ENCODE measurements at regions not wholly inside any gene's neighbourhood (a gene's known extent, or its start where the extent isn't known, plus 50 kb on each side); places are given as distances from the start of the nearest gene placed in this dataset.
"Not testable (repeated sequence)": the region's sequence is repeated elsewhere in the genome, so short reads cannot be mapped to it uniquely, and the experiment has no call there.

DNA sequence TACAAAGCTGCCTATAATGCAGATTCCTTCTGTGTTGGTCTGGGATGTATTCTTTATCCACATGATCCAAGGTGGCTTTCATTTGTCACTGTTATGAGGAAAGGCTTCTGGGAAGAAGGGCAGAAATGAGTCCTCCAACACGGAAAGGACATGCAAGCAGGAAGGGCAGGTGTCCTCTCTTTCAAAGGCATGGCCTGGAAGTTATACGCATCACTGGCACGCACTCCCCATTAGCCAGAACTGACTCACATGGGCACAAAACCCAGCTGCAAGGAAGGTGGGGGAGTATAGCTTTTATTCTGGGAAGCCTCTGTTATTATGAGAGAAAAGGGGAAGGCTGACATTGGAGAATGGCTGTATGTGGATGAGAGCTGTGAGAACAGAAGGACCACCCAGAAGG lies 141.3 kb upstream of the ZNF618 start:
- Histone ChIP-seq H3K9me3 (peaks cover 0 to 23% (median 15%) of the 10 kb centered on the region in 8 donors), H3K4me3 (no peak overlapping the region), H3K27ac (no peak overlapping the region), H3K36me3 (no peaks in the 10 kb centered on the region), H3K27me3 (replicated peaks in 1 of 7) (no peaks in the 10 kb centered on the region), H3K4me1 (peaks cover 0 to 4% (median 0%) of the 10 kb centered on the region in 6 donors)
- TF ChIP-seq, protein P1, sequence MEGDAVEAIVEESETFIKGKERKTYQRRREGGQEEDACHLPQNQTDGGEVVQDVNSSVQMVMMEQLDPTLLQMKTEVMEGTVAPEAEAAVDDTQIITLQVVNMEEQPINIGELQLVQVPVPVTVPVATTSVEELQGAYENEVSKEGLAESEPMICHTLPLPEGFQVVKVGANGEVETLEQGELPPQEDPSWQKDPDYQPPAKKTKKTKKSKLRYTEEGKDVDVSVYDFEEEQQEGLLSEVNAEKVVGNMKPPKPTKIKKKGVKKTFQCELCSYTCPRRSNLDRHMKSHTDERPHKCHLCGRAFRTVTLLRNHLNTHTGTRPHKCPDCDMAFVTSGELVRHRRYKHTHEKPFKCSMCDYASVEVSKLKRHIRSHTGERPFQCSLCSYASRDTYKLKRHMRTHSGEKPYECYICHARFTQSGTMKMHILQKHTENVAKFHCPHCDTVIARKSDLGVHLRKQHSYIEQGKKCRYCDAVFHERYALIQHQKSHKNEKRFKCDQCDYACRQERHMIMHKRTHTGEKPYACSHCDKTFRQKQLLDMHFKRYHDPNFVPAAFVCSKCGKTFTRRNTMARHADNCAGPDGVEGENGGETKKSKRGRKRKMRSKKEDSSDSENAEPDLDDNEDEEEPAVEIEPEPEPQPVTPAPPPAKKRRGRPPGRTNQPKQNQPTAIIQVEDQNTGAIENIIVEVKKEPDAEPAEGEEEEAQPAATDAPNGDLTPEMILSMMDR (IDR thresholded peaks at IDR 0.05 in 8 of 11, conservative IDR thresholded peaks at IDR 0.05 in 3 of 11): no peak
- no peak for TF ChIP-seq POLR2AphosphoS5 (IDR thresholded peaks at IDR 0.05)
- no peak for TF ChIP-seq POLR2A (IDR thresholded peaks at IDR 0.05)
- WGBS, 5 donors: 78 to 93% (median 87%) methylated on average over 3 of the region's 3 CpGs
- DNase-seq: no peak
- intact Hi-C loops (cut with DNase I; ENCODE audit: low total_unique reads): no loop called here

DNA sequence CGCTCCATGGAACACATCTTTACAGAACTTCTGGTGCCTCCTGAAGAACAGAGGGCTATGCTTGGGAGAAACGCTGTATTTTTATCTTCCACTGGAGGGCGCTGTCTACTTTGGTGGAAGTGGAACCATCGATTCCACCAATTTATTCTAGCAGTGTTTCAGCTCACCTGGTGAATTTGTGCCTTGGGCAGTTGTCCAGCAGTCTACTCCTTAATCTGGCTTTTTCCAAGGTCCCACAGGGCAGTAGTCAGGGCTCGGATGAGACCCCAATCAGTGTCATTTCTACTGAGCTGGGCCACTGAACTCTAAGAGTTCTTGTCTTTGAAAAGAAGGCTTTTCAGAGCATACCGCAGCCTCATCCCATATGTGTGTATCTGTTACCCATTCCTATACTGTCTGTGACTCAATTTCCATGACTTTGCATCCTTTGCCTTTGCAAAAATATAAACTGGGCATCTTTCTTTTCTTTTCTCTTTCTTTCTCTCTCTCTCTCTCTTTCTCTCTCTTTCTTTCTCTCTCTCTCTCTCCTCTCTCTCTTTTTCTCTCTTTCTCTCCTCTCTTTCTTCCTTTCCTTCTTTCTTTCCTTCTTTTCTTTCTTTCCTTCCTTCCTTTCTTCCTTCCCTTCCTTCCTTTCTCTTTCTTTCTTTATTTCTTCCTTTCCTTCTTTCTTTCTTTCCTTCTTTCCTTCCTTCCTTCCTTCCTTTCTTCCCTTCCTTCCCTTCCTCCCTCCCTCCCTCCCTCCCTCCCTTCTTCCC lies 138.4 kb upstream of the ZNF618 start:
- no peak for DNase-seq
- intact Hi-C loops (cut with DNase I; ENCODE audit: low total_unique reads): no loop called here
- Histone ChIP-seq H3K9me3 (no peaks in the 10 kb centered on the region), H3K27me3 (replicated peaks in 1 of 7) (peaks cover 0 to 6% (median 0%) of the 10 kb centered on the region in 7 donors), H3K4me1 (peaks cover 0 to 4% (median 0%) of the 10 kb centered on the region in 6 donors), H3K4me3 (no peak overlapping the region), H3K36me3 (no peaks in the 10 kb centered on the region), H3K27ac (no peak overlapping the region)
- no peak for TF ChIP-seq POLR2A (IDR thresholded peaks at IDR 0.05)
- no peak for TF ChIP-seq POLR2AphosphoS5 (IDR thresholded peaks at IDR 0.05)
- TF ChIP-seq, protein P1 (IDR thresholded peaks at IDR 0.05 in 8 of 11, conservative IDR thresholded peaks at IDR 0.05 in 3 of 11): peak; percentile 10 to 73 (median 59)
- 30 to 40% (median 33%) methylated on average over 6 of the region's 6 CpGs for WGBS, 5 donors

DNA sequence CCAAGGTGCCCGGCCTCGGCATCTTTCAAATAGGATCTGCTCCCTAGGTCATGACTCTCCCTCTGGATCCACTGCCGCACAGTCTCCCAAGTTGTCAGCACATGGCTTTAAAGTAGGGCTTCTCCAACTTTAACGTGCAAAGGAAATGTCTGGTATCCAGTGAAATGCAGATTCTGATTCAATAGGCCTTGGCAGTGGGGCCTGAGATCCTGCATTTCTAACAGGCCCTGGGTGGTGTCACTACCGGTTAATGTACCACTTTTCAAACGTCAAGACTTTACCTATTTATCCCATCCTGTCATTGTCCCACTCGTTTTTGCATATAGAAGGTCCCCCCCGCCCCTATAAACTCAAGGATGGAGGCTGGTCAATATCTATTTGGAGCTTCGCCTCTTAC lies 137.6 kb upstream of the ZNF618 start:
- DNase-seq: no peak
- Histone ChIP-seq H3K36me3 (no peaks in the 10 kb centered on the region), H3K9me3 (no peaks in the 10 kb centered on the region), H3K27me3 (replicated peaks in 1 of 7) (peaks cover 0 to 10% (median 0%) of the 10 kb centered on the region in 7 donors), H3K4me3 (no peak overlapping the region), H3K27ac (no peak overlapping the region), H3K4me1 (peaks cover 0 to 4% (median 0%) of the 10 kb centered on the region in 6 donors)
- intact Hi-C loops (cut with DNase I; ENCODE audit: low total_unique reads): no loop called here
- TF ChIP-seq POLR2A (IDR thresholded peaks at IDR 0.05) (no peak), POLR2AphosphoS5 (IDR thresholded peaks at IDR 0.05) (no peak)
- TF ChIP-seq, protein P1 (IDR thresholded peaks at IDR 0.05 in 8 of 11, conservative IDR thresholded peaks at IDR 0.05 in 3 of 11): no peak
- 74 to 89% (median 74%) methylated on average over 9 of the region's 9 CpGs for WGBS, 5 donors

DNA sequence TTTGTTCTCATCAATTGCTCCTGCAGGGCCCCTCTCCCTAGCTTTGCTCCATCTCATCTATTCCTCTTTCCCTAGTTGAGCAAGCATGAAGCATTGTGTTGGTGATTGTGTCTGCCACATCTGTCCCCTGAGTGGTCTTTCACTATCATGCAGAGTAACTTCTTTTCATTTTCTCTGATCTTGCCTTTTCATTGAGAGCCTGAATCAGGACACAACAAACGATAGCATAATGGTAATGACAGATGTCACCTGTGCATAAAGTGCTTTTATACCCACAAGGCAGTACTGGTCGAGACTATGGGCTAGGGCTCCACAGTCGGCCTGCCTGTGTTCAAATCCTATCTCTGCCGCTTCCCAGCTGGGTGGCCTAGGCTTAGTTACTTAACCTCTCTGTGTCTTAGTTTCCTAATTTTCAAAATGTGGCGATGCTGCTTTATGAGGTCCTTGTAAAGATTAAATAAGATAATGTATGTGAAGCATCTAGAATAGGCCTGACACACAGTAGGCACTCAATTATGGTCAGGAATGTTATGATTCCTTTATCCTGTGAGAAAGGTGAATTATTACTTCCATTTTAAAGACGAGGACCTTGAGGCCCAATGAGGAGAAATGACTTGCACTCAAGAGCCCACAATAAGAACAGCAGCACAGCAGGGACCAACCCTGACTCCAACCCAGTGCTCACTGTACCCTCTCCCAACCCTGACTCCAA lies 137.1 kb upstream of the ZNF618 start:
- 77 to 86% (median 83%) methylated on average over 6 of the region's 6 CpGs for WGBS, 5 donors
- Histone ChIP-seq H3K9me3 (no peaks in the 10 kb centered on the region), H3K4me1 (peaks cover 0 to 4% (median 0%) of the 10 kb centered on the region in 6 donors), H3K27ac (no peak overlapping the region), H3K27me3 (replicated peaks in 1 of 7) (peaks cover 0 to 10% (median 0%) of the 10 kb centered on the region in 7 donors), H3K4me3 (no peak overlapping the region), H3K36me3 (no peaks in the 10 kb centered on the region)
- intact Hi-C loops (cut with DNase I; ENCODE audit: low total_unique reads): no loop called here
- TF ChIP-seq POLR2A (IDR thresholded peaks at IDR 0.05): no peak
- DNase-seq: no peak

DNA sequence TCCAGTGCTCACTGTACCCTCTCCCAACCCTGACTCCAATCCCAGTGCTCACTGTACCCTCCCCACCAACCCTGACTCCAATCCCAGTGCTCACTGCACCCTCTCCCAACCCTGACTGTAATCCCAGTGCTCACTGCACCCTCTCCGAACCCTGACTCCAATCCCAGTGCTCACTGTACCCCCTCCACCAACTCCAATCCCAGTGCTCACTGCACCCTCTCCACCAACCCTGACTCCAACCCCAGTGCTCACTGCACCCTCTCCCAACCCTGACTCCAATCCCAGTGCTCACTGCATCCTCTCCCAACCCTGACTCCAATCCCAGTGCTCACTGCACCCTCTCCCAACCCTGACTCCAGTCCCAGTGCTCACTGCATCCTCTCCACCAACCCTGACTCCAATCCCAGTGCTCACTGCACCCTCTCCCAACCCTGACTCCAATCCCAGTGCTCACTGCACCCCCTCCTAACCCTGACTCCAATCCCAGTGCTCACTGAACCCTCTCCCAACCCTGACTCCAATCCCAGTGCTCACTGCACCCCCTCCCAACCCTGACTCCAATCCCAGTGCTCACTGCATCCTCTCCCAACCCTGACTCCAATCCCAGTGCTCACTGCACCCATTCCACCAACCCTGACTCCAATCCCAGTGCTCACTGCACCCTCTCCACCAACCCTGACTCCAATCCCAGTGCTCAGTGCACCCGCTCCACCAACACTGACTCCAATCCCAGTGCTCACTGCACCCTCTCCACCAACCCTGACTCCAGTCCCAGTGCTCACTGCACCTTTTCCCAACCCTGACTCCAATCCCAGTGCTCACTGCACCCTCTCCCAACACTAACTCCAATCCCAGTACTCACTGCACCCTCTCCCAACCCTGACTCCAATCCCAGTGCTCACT lies 136.3 kb upstream of the ZNF618 start:
- DNase-seq, H3K36me3 ChIP-seq: not testable (repeated sequence)

DNA sequence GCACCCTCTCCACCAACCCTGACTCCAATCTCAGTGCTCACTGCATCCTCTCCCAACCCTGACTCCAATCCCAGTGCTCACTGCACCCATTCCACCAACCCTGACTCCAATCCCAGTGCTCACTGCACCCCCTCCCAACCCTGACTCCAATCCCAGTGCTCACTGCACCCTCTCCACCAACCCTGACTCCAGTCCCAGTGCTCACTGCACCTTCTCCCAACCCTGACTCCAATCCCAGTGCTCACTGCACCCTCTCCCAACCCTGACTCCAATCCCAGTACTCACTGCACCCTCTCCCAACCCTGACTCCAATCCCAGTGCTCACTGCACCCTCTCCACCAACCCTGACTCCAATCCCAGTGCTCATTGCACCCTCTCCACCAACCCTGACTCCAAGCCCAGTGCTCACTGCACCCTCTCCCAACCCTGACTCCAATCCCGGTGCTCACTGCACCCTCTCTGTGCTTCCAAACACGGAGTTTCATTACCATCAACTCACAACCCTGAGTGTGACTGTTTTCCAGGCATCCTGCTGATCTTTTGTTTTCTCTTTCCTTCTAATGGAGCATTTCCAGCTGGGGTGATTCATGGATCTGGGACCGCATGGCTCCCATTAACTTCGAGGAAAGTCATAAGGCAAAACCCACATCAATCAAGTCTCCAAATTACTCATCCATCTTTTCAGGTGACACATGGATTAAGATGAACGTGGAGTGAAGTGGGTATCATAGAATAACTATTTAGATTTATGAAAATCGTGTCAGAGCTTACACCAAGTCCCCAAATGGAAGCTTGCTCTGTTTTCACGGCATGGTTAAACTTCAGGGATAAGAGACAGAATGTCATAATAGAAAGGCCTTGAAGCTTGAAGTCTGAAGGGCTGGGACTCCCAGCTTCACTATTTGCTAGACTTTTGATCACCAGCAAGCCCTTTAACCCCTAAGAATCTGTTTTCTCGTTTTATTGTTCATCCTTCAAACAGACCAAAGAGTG lies 135.3 kb upstream of the ZNF618 start:
- H3K9me3 ChIP-seq; DNase-seq; H3K4me3 ChIP-seq; H3K4me1 ChIP-seq; H3K36me3 ChIP-seq; intact Hi-C loops (cut with DNase I; ENCODE audit: low total_unique reads); H3K27ac ChIP-seq: not testable (repeated sequence)
- H3K27me3 ChIP-seq (replicated peaks in 1 of 7): peaks cover 0 to 10% (median 0%) of the 10 kb centered on the region in 7 donors
- WGBS, 5 donors: 62 to 72% (median 65%) methylated on average over 8 of the region's 8 CpGs

More for the DNA sequence above, 136.3 kb upstream of the ZNF618 start:
- H3K27me3 ChIP-seq (replicated peaks in 1 of 7): peaks cover 0 to 10% (median 0%) of the 10 kb centered on the region in 7 donors
- H3K9me3 ChIP-seq; H3K4me1 ChIP-seq; H3K4me3 ChIP-seq; intact Hi-C loops (cut with DNase I; ENCODE audit: low total_unique reads); H3K27ac ChIP-seq: not testable (repeated sequence)
- WGBS, 5 donors: 92 to 100% (median 97%) methylated on average over 2 of the region's 2 CpGs

Data from spleen (tissue), 11 donors.